Esophagus squamous epithelium (tissue), 4 donors: ENCODE measurements at regions not wholly inside any gene's neighbourhood (a gene's known extent, or its start where the extent isn't known, plus 50 kb on each side); places are given as distances from the start of the nearest gene placed in this dataset.

Experiments
- CTCF ChIP-seq, 6 experiments: fragments of 450-650 bp in 4 of 6; fragments of 200-600 bp in 2 of 6; sonication (generic) in 2 of 6; IDR thresholded peaks; one replicate each; pipeline ENCODE4 v1.5.1; 2016 to 2019; ENCODE audit warnings: antibody characterized with exemption in 6 of 6, mild to moderate bottlenecking in 4 of 6, moderate library complexity in 4 of 6
- POLR2A ChIP-seq, 4 donors: fragments of 450-650 bp; IDR thresholded peaks; one replicate each; pipeline ENCODE4 v1.6.1; 2017; ENCODE audit warnings: antibody characterized with exemption in 4 of 4, mild to moderate bottlenecking in 4 of 4, moderate library complexity in 3 of 4

- no peak for TF ChIP-seq POLR2A (IDR thresholded peaks at IDR 0.05)
- no peak for TF ChIP-seq CTCF (IDR thresholded peaks at IDR 0.05)
Observed at GRCh38 chr5:9955586-9955985, 294.1 kb downstream of the ATPSCKMT start.
